ENCODE measurements at regions not wholly inside any gene's neighbourhood (a gene's known extent, or its start where the extent isn't known, plus 50 kb on each side); places are given as distances from the start of the nearest gene placed in this dataset.

DNA sequence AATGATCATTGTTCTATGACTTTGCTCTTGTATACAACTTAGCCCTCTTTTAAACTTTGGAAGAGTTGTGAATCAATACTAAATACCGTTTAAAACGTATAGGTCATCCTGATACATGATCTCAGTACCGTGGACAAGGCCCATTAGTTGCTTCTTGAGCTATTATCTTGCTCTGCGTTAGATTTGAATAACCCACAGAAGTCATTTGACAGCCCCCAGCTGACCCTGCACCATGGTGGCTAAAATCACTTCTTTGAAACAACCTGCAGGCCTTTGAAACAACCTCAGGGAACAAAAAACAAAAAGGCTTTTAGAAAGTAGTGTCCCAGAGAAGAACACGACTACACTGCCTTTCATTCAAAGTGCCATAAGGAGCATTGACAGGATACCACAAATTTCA is 473.0 kb upstream of the ADGRL2 start:
- DNase-seq (ENCODE audit: low spot score), result no peak
- Histone ChIP-seq H3K9me3 (no peaks in the 10 kb centered on the region), H3K27me3 (replicated peaks; ENCODE audit: insufficient read depth) (no peaks in the 10 kb centered on the region), H3K4me1 (replicated peaks) (no peaks in the 10 kb centered on the region), H3K36me3 (no peaks in the 10 kb centered on the region), H3K27ac (no peak overlapping the region), H3K4me3 (no peak overlapping the region)
- TF ChIP-seq POLR2AphosphoS5 (IDR thresholded peaks at IDR 0.05), result no peak
- intact Hi-C loops (cut with DNase I), result no loop called here
- WGBS, result 70% methylated on average over 5 of the region's 5 CpGs

DNA sequence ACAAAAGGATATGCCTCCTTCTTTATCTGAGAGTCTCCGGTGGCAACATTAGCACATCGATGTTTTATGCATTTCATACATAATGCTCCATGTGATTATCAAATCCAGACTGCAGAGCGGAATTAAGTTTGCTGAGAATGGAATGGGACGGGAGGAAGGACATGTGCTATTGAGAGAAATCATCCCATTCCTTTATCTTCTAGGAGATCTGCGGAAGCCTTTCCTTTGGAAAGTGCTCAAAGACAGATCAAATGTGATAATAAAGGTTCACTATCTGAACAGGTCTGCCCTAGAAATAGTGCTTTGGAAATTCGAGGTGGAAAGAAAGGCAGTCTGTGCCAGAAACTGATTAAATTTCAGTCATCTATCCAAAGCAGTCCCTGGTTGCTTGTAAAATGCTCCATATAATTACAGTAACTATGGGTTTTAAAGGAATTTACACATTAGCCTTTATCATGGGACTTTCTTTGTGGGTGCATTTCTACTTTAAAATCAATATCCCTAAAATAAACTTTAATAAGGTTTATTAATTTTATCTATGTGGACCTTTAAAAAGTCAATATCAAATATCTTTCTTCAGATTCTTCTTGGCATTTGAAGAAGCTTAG is 473.5 kb upstream of the ADGRL2 start:
- DNase-seq (ENCODE audit: low spot score), result no peak
- Histone ChIP-seq H3K9me3 (no peaks in the 10 kb centered on the region), H3K4me1 (replicated peaks) (no peaks in the 10 kb centered on the region), H3K27me3 (replicated peaks; ENCODE audit: insufficient read depth) (no peaks in the 10 kb centered on the region), H3K27ac (no peak overlapping the region), H3K4me3 (no peak overlapping the region), H3K36me3 (no peaks in the 10 kb centered on the region)
- intact Hi-C loops (cut with DNase I), result no loop called here
- TF ChIP-seq POLR2AphosphoS5 (IDR thresholded peaks at IDR 0.05), result no peak
- TF ChIP-seq POLR2A (IDR thresholded peaks at IDR 0.05), result no peak
- TF ChIP-seq, protein P1, sequence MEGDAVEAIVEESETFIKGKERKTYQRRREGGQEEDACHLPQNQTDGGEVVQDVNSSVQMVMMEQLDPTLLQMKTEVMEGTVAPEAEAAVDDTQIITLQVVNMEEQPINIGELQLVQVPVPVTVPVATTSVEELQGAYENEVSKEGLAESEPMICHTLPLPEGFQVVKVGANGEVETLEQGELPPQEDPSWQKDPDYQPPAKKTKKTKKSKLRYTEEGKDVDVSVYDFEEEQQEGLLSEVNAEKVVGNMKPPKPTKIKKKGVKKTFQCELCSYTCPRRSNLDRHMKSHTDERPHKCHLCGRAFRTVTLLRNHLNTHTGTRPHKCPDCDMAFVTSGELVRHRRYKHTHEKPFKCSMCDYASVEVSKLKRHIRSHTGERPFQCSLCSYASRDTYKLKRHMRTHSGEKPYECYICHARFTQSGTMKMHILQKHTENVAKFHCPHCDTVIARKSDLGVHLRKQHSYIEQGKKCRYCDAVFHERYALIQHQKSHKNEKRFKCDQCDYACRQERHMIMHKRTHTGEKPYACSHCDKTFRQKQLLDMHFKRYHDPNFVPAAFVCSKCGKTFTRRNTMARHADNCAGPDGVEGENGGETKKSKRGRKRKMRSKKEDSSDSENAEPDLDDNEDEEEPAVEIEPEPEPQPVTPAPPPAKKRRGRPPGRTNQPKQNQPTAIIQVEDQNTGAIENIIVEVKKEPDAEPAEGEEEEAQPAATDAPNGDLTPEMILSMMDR (IDR thresholded peaks at IDR 0.05), result no peak
- 63% methylated on average over 6 of the region's 6 CpGs for WGBS

DNA sequence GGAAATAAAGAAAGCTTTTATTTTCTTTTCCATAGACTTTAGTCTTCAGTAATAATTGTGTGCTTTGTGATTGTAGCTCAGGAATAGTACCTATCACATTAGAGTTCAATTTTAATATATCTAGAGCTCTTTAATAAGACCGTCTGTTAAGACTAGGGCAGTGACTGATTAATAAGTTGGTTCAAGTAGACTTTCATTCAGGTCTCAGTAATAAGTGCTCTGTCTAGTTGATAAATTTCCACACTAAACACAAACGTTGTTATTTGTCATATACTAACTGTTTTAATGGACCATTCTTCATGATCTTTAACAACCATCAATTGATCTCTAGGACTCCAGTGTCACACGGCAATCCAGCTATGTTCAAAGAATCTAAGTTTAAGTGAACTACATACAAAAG is 474.5 kb upstream of the ADGRL2 start:
- H3K4me3 ChIP-seq, result no peak overlapping the region
- TF ChIP-seq, protein P1 (IDR thresholded peaks at IDR 0.05), result no peak
- TF ChIP-seq POLR2A (IDR thresholded peaks at IDR 0.05), result no peak
- no peak for TF ChIP-seq POLR2AphosphoS5 (IDR thresholded peaks at IDR 0.05)
- H3K27me3 ChIP-seq (replicated peaks; ENCODE audit: insufficient read depth), result no peaks in the 10 kb centered on the region
- no peak for DNase-seq (ENCODE audit: low spot score)
- no peaks in the 10 kb centered on the region for H3K36me3 ChIP-seq
- H3K4me1 ChIP-seq (replicated peaks), result no peaks in the 10 kb centered on the region
- WGBS, result 88% methylated on average over 3 of the region's 3 CpGs
- H3K9me3 ChIP-seq, result no peaks in the 10 kb centered on the region
- no peak overlapping the region for H3K27ac ChIP-seq
- intact Hi-C loops (cut with DNase I), result no loop called here

DNA sequence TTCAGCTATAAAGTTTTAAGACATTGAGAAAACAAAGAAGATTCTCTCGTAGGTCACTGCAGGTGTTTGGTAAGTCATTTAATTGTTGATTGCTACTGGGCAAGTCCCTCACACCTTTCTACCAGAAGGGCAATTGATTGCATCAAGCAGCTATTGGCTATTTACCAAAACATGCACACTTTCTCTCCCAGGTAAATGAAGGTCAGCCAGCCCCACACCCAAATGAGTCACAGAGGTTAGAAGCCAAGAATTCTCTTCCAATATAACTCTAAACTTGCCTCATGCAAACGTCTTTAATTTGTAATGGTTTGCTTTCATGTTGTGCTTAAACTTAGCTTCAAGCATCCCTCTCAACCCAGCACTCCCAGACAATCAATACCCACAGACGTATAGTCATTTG is 475.3 kb upstream of the ADGRL2 start:
- Histone ChIP-seq H3K9me3 (no peaks in the 10 kb centered on the region), H3K4me3 (no peak overlapping the region), H3K27ac (no peak overlapping the region), H3K4me1 (replicated peaks) (no peaks in the 10 kb centered on the region), H3K27me3 (replicated peaks; ENCODE audit: insufficient read depth) (no peaks in the 10 kb centered on the region), H3K36me3 (no peaks in the 10 kb centered on the region)
- TF ChIP-seq POLR2A (IDR thresholded peaks at IDR 0.05) (no peak), POLR2AphosphoS5 (IDR thresholded peaks at IDR 0.05) (no peak)
- TF ChIP-seq, protein P1 (IDR thresholded peaks at IDR 0.05), result no peak
- 58% methylated on average over 3 of the region's 3 CpGs for WGBS
- intact Hi-C loops (cut with DNase I), result no loop called here
- DNase-seq (ENCODE audit: low spot score), result no peak

DNA sequence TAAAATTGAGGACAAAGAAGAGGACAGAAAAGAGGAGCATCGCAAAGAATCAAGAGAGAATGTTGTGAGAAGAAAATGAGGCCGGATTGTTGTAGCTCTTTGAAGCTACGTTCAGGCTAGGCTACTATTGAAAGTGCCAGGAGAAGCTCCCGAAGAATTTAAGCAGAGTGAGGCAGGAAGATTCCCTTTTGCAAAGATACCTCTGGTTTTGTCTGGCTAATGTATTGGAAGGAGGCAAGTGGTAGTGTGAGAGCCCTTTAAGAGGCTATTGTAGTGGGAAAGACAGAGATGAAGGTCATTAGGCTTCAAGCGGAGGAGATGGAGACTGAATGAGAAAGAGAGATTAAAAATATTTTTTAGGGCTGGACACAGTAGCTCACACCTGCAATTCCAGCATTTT is 476.9 kb upstream of the ADGRL2 start:
- no peak overlapping the region for H3K4me3 ChIP-seq
- intact Hi-C loops (cut with DNase I), result no loop called here
- H3K4me1 ChIP-seq (replicated peaks), result no peaks in the 10 kb centered on the region
- no peaks in the 10 kb centered on the region for H3K27me3 ChIP-seq (replicated peaks; ENCODE audit: insufficient read depth)
- TF ChIP-seq POLR2AphosphoS5 (IDR thresholded peaks at IDR 0.05) (no peak), POLR2A (IDR thresholded peaks at IDR 0.05) (no peak)
- TF ChIP-seq, protein P1 (IDR thresholded peaks at IDR 0.05), result no peak
- 93% methylated on average over 5 of the region's 5 CpGs for WGBS
- DNase-seq (ENCODE audit: low spot score), result no peak
- no peaks in the 10 kb centered on the region for H3K36me3 ChIP-seq
- no peak overlapping the region for H3K27ac ChIP-seq
- H3K9me3 ChIP-seq, result no peaks in the 10 kb centered on the region

Data from prostate gland (tissue), 2 donors.